ENCODE measurements at regions not wholly inside any gene's neighbourhood (a gene's known extent, or its start where the extent isn't known, plus 50 kb on each side); places are given as distances from the start of the nearest gene placed in this dataset.
A peak's percentile ranks its signal among the peaks of the same experiment; 100 is the strongest.

GRCh38 chr20:47406849-47407682, 50.6 kb upstream of the ZMYND8 start:
- no peak for DNase-seq (ENCODE audit: low read depth)

GRCh38 chr20:47411161-47411560, 54.7 kb upstream of the ZMYND8 start:
- no peak for DNase-seq (ENCODE audit: low read depth)

GRCh38 chr20:47412083-47412482, 55.6 kb upstream of the ZMYND8 start:
- DNase-seq (ENCODE audit: low read depth), result no peak

GRCh38 chr20:47413189-47413588, 56.7 kb upstream of the ZMYND8 start:
- no peak for DNase-seq (ENCODE audit: low read depth)

- no peak for DNase-seq (ENCODE audit: low read depth)
Measured at GRCh38 chr20:47417245-47418068, 61.0 kb upstream of the ZMYND8 start.

- DNase-seq (ENCODE audit: low read depth), result no peak
Measured at GRCh38 chr20:47418069-47418757, 61.7 kb upstream of the ZMYND8 start.

- no peak for DNase-seq (ENCODE audit: low read depth)
Measured at GRCh38 chr20:47419953-47420514, 63.5 kb upstream of the ZMYND8 start.

- no peak for DNase-seq (ENCODE audit: low read depth)
Measured at GRCh38 chr20:47421076-47421475, 64.6 kb upstream of the ZMYND8 start.

GRCh38 chr20:47423586-47423985, 67.1 kb upstream of the ZMYND8 start:
- no peak for DNase-seq (ENCODE audit: low read depth)

GRCh38 chr20:47427067-47427466, 70.6 kb upstream of the ZMYND8 start:
- DNase-seq (ENCODE audit: low read depth), result no peak

GRCh38 chr20:47427746-47428145, 71.2 kb upstream of the ZMYND8 start:
- no peak for DNase-seq (ENCODE audit: low read depth)

- no peak for DNase-seq (ENCODE audit: low read depth)
Measured at GRCh38 chr20:47428164-47428563, 71.7 kb upstream of the ZMYND8 start.

GRCh38 chr20:47428851-47429336, 72.4 kb upstream of the ZMYND8 start:
- no peak for DNase-seq (ENCODE audit: low read depth)

GRCh38 chr20:47429409-47429808, 72.3 kb upstream of the NCOA3 start:
- DNase-seq (ENCODE audit: low read depth), result no peak

- no peak for DNase-seq (ENCODE audit: low read depth)
Measured at GRCh38 chr20:47430862-47431588, 70.7 kb upstream of the NCOA3 start.

GRCh38 chr20:47432834-47433210, 68.9 kb upstream of the NCOA3 start:
- no peak for DNase-seq (ENCODE audit: low read depth)

GRCh38 chr20:47434128-47434779, 67.4 kb upstream of the NCOA3 start:
- peak; percentile 46 for DNase-seq (ENCODE audit: low read depth)

- peak; percentile 18 for DNase-seq (ENCODE audit: low read depth)
Measured at GRCh38 chr20:47438464-47439381, 63.0 kb upstream of the NCOA3 start.
